ENCODE measurements at regions not wholly inside any gene's neighbourhood (a gene's known extent, or its start where the extent isn't known, plus 50 kb on each side); places are given as distances from the start of the nearest gene placed in this dataset.

- TF ChIP-seq CTCF (conservative IDR thresholded peaks at IDR 0.05; ENCODE audit: low read depth, low read length) (no peak), MAFK (IDR thresholded peaks at IDR 0.05; ENCODE audit: low read depth, low read length) (no peak), ELK1 (IDR thresholded peaks at IDR 0.05; ENCODE audit: borderline replicate concordance, low read depth, low read length) (no peak), POLR2A (IDR thresholded peaks at IDR 0.05; ENCODE audit: low read depth, low read length) (no peak), NFE2L2 (IDR thresholded peaks at IDR 0.05; ENCODE audit: low read depth, low read length) (no peak), RCOR1 (IDR thresholded peaks at IDR 0.05; ENCODE audit: insufficient replicate concordance, low read length) (no peak), BHLHE40 (IDR thresholded peaks at IDR 0.05; ENCODE audit: low read depth, low read length) (no peak), USF2 (IDR thresholded peaks at IDR 0.05; ENCODE audit: low read depth, low read length) (no peak), SMC3 (IDR thresholded peaks at IDR 0.05; ENCODE audit: low read depth, low read length) (no peak)
Observed at GRCh38 chr3:25094932-25095685, 333.0 kb upstream of the RARB start.
